ENCODE measurements at regions not wholly inside any gene's neighbourhood (a gene's known extent, or its start where the extent isn't known, plus 50 kb on each side); places are given as distances from the start of the nearest gene placed in this dataset.
"Not testable (repeated sequence)": the region's sequence is repeated elsewhere in the genome, so short reads cannot be mapped to it uniquely, and the experiment has no call there.

DNA sequence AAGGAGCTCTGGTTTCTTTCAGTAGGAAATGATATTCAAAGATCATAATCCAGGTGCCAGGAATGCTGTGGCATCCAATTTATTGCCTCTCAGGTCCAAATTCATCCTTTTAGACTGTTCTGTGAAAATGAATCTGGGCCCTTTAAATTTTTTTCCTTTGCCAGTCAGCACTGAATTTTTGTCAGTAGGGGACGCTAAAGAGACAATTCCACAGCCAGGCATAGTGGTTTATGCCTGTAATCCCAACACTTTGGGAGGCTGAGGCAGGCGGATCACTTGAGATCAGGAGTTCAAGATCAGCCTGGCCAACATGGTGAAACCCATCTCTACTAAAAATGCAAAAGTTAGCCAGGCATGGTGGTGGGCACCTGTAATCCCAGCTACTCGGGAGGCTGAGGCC is 60.9 kb upstream of the USP9X start:
- DNase-seq; CTCF ChIA-PET; H3K4me1 Mint-ChIP-seq (ENCODE audit: low read depth); H3K27ac Mint-ChIP-seq; H3K4me3 Mint-ChIP-seq; H3K36me3 Mint-ChIP-seq (ENCODE audit: low read depth); H3K27me3 Mint-ChIP-seq (ENCODE audit: low read depth); H3K9me3 Mint-ChIP-seq; intact Hi-C loops (cut with micrococcal nuclease): not testable (repeated sequence)

DNA sequence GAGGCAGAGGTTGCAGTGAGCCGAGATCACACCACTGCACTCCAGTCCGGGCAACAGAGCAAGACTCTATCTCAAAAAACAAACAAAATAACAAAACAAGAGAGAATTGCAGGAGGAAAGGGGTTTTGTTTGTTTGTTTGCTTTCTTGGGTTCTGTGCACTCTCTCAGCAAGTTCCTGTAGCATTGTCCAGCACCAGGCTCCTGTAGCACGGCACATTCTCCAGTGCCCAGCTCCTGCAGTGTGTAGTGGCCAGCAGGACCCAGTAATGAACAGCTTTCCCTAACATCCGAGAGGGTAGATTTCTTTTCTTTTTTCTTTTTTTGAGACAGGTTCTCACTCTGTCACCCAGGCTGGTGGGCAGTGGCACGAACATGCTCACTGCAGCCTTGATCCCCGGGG is 60.5 kb upstream of the USP9X start:
- H3K27me3 Mint-ChIP-seq (ENCODE audit: low read depth), result no peaks in the 10 kb centered on the region
- no peaks in the 10 kb centered on the region for H3K36me3 Mint-ChIP-seq (ENCODE audit: low read depth)
- DNase-seq, result no peak
- H3K4me1 Mint-ChIP-seq (ENCODE audit: low read depth), result peaks cover 4% of the 10 kb centered on the region
- H3K4me3 Mint-ChIP-seq, result no peak overlapping the region
- H3K9me3 Mint-ChIP-seq, result no peaks in the 10 kb centered on the region
- CTCF ChIA-PET, result no interaction called here
- H3K27ac Mint-ChIP-seq, result no peak overlapping the region
- intact Hi-C loops (cut with micrococcal nuclease), result no loop called here

DNA sequence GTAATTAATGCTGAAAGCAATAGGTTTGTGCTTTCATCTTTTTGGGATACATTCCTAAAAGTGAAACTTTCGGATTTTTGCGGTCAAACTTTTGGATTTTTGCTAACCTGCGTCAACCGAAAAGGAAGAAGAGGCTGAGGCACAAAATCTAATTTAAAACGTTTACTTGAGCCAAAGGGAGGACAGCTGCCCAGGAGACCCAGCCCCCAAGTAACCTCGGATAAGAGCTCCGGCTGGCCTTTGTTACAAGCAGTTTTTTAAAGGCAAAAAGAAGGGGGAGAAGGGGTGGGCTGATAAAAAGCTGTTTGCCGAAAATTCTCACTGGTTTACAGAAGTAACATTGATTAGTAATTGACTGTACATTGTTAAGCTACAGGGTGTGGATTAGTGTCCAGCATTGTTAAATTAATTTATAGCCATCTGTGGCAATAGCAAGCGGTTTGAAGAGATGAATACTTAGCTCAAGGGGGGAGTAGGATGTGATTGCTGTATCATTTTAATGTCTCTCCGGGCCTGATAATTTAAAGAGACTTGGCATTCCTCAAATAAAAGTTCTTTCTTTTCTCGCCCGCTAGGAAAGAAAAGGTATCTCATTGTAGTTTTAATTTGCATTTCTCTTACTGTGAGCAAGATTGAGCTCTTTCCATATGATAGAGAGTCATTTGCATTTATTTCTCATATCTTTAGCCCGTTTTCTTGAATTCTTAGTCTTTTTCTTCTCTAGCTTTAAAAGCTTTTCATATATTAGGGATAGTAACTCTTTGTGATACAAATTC is 59.1 kb upstream of the USP9X start:
- Mint-ChIP-seq H3K4me3 (no peak overlapping the region), H3K9me3 (no peaks in the 10 kb centered on the region), H3K27me3 (ENCODE audit: low read depth) (no peaks in the 10 kb centered on the region), H3K36me3 (ENCODE audit: low read depth) (no peaks in the 10 kb centered on the region), H3K4me1 (ENCODE audit: low read depth) (peaks cover 4% of the 10 kb centered on the region), H3K27ac (no peak overlapping the region)
- DNase-seq, result no peak
- CTCF ChIA-PET, result interaction anchor here (0.8 kb wide), 1 partner anchor 10 kb away, joined by 3 read pairs; no protein-coding TSS in a partner anchor
- intact Hi-C loops (cut with micrococcal nuclease), result no loop called here

DNA sequence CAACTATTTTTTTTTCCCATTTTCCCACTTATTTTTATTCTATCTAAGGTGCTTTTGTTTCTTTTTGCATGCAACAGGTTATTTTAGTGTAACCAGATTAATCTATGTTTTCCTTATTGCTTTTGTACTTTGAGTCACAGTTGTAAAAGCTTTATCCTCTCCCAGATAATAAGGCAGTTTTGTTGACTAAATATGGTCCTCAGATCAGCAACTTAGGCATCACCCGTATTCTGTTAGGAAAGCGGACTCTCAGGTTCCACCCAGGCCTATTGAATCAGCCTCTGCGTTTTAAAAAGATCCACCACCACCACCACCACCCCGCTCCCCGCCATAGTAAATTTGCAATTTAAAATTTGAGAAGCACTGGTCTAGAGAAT is 58.6 kb upstream of the USP9X start:
- CTCF ChIA-PET, result interaction anchor here (0.8 kb wide), 1 partner anchor 9 kb away, joined by 3 read pairs; no protein-coding TSS in a partner anchor
- intact Hi-C loops (cut with micrococcal nuclease), result no loop called here
- no peaks in the 10 kb centered on the region for H3K9me3 Mint-ChIP-seq

DNA sequence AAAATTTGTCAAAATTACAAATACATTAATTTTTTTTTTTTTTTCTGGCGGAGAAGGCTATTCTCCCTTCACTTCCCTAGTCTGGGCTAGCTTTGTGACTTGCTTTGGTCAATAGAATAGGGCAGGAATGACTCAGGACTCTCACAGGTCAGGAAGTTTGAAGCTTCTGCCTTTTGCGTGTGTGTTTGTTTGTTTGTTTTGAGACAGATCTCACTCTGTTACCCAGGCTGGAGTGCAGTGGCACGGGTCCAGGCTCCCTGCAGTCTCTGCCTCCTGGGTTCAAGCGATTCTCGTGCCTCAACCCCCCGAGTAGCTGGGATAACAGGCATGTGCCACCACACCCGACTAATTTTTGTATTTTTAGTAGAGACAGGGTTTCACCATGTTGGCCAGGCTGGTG is 55.9 kb upstream of the USP9X start:
- no peaks in the 10 kb centered on the region for H3K27me3 Mint-ChIP-seq (ENCODE audit: low read depth)
- H3K9me3 Mint-ChIP-seq, result no peaks in the 10 kb centered on the region
- H3K4me3 Mint-ChIP-seq, result no peak overlapping the region
- H3K4me1 Mint-ChIP-seq (ENCODE audit: low read depth), result no peaks in the 10 kb centered on the region
- intact Hi-C loops (cut with micrococcal nuclease), result no loop called here
- H3K27ac Mint-ChIP-seq, result no peak overlapping the region
- no peak for DNase-seq
- CTCF ChIA-PET, result no interaction called here
- no peaks in the 10 kb centered on the region for H3K36me3 Mint-ChIP-seq (ENCODE audit: low read depth)

More for the DNA sequence above, 58.6 kb upstream of the USP9X start:
- no peak overlapping the region for H3K27ac Mint-ChIP-seq
- H3K4me1 Mint-ChIP-seq (ENCODE audit: low read depth), result peaks cover 4% of the 10 kb centered on the region
- no peak overlapping the region for H3K4me3 Mint-ChIP-seq
- no peaks in the 10 kb centered on the region for H3K36me3 Mint-ChIP-seq (ENCODE audit: low read depth)
- H3K27me3 Mint-ChIP-seq (ENCODE audit: low read depth), result no peaks in the 10 kb centered on the region
- DNase-seq, result no peak

DNA sequence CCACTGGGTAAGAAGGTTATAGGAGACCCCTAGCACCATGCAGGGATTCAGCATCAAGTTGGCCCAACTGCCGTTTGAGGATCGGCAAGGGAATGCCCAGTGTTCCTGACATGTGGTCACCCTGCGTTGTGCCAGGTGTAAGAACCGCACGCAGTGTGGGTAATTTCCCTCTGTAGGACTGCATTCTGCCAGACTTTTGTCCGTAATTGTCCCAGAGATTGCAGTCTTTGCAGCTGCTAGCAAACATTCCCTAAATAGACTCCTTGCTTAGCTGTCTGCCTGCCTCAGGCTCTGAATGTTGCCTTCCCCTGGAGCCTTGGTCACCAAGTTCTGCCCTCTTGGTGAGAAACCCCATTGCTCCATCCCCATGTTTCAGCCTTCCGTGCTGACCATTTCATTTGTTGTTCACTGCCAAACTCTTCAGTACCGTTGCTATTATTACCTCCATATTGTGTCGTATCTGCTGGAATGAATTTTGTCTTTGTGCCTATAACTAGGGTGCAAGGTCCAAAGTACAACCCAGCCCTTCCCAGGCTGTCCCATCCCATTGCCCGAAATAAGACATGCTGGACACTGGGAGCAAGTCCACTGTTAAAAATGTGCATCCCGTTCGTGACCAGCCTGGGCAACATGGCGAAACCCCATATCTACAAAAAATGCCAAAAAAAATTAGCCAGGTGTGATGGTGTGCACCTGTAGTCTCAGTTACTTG is 53.8 kb upstream of the USP9X start:
- H3K27me3 Mint-ChIP-seq (ENCODE audit: low read depth), result no peaks in the 10 kb centered on the region
- H3K9me3 Mint-ChIP-seq, result no peaks in the 10 kb centered on the region
- H3K4me1 Mint-ChIP-seq (ENCODE audit: low read depth), result no peaks in the 10 kb centered on the region
- no peak for DNase-seq
- CTCF ChIA-PET, result no interaction called here
- H3K4me3 Mint-ChIP-seq, result no peak overlapping the region
- H3K27ac Mint-ChIP-seq, result no peak overlapping the region
- H3K36me3 Mint-ChIP-seq (ENCODE audit: low read depth), result no peaks in the 10 kb centered on the region
- intact Hi-C loops (cut with micrococcal nuclease), result no loop called here

DNA sequence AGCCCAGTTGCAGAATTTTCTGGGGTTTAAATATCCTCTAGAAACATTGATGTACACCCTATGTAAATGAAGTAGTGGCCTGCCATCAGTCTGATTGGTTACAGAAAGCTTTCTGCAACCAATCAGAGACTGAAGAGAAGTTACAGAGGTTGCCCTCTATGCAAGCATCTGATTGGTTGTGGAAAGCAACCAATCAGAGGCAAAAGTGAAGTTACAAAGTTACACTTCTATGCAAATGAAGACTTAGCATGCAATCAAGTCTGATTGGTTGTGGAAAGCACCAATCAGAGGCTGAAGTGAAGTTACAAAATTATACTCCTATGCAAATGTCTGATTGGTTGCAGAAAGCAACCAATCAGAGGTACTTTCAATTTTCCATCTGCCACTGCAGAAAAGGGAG is 51.9 kb upstream of the USP9X start:
- Mint-ChIP-seq H3K27ac (no peak overlapping the region), H3K4me3 (no peak overlapping the region), H3K36me3 (ENCODE audit: low read depth) (no peaks in the 10 kb centered on the region), H3K9me3 (no peaks in the 10 kb centered on the region), H3K27me3 (ENCODE audit: low read depth) (no peaks in the 10 kb centered on the region), H3K4me1 (ENCODE audit: low read depth) (no peaks in the 10 kb centered on the region)
- intact Hi-C loops (cut with micrococcal nuclease), result no loop called here
- no peak for DNase-seq
- CTCF ChIA-PET, result no interaction called here

DNA sequence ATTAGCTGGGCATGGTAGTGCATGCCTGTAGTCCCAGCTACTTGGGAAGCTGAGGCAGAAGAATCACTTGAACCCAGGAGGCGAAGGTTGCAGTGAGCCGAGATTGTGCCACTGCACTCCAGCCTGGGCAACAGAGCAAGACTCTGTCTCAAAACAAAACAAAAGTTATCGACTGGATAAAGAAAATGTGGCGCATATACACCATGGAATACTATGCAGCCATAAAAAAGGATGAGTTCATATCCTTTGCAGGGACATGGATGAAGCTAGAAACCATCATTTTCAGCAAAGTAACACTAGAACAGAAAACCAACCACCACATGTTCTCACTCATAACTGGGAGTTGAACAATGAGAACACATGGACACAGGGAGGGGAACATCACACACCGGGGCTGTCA is 50.3 kb upstream of the USP9X start:
- DNase-seq; H3K27ac Mint-ChIP-seq; H3K36me3 Mint-ChIP-seq (ENCODE audit: low read depth); H3K4me1 Mint-ChIP-seq (ENCODE audit: low read depth); H3K27me3 Mint-ChIP-seq (ENCODE audit: low read depth); H3K4me3 Mint-ChIP-seq; H3K9me3 Mint-ChIP-seq; intact Hi-C loops (cut with micrococcal nuclease): not testable (repeated sequence)
- CTCF ChIA-PET, result interaction anchor here (0.6 to 1.4 kb wide), 2 partner anchors 69 to 158 kb away, joined by 3 to 4 read pairs; no protein-coding TSS in a partner anchor

Measured in activated naive CD4-positive, alpha-beta T cell treated with anti-CD3 and anti-CD28 coated beads for 36 hours (primary cell).